ENCODE measurements at regions not wholly inside any gene's neighbourhood (a gene's known extent, or its start where the extent isn't known, plus 50 kb on each side); places are given as distances from the start of the nearest gene placed in this dataset.

GRCh38 chr5:57119031-57119430 is 54.8 kb upstream of the GPBP1 start:
- no peak for TF ChIP-seq CTCF (conservative IDR thresholded peaks at IDR 0.05; ENCODE audit: low read length)
- TF ChIP-seq EZH2phosphoT487 (IDR thresholded peaks at IDR 0.05; ENCODE audit: borderline replicate concordance, low read depth, low read length), result no peak

All from OCI-LY7 (cell line).